Stomach (tissue), 4 donors: ENCODE measurements at regions not wholly inside any gene's neighbourhood (a gene's known extent, or its start where the extent isn't known, plus 50 kb on each side); places are given as distances from the start of the nearest gene placed in this dataset.

ENCODE experiments used
- CTCF ChIP-seq, 7 experiments: fragments of 450-650 bp in 4 of 7; fragments of 200-600 bp in 3 of 7; sonication (generic) in 3 of 7; IDR thresholded peaks; one replicate each; pipeline ENCODE4 v1.5.1; 2016 to 2019; ENCODE audit warnings: antibody characterized with exemption in 7 of 7, control low read depth in 2 of 7, mild to moderate bottlenecking in 1 of 7
- EP300 ChIP-seq: sonication (generic); formaldehyde crosslinking; IDR thresholded peaks from one replicate; pipeline ENCODE4 v1.6.1; 2017; ENCODE audit warnings: antibody characterized with exemption
- POLR2A ChIP-seq, 4 donors: fragments of 450-650 bp; IDR thresholded peaks; one replicate each; pipeline ENCODE4 v1.6.1; 2016; ENCODE audit warnings: antibody characterized with exemption in 4 of 4, control low read depth in 2 of 4, mild to moderate bottlenecking in 1 of 4, moderate library complexity in 1 of 4
- POLR2AphosphoS5 ChIP-seq, 3 donors: sonication (generic); formaldehyde crosslinking; IDR thresholded peaks; one replicate each; pipeline ENCODE4 v1.6.1; 2016; ENCODE audit warnings: antibody characterized with exemption in 3 of 3

GRCh38 chr6:66985816-66986215 is 1278.8 kb upstream of the EYS start:
- TF ChIP-seq CTCF (IDR thresholded peaks at IDR 0.05) (no peak), POLR2A (IDR thresholded peaks at IDR 0.05) (no peak), EP300 (no peak), POLR2AphosphoS5 (IDR thresholded peaks at IDR 0.05) (no peak)
